Hepatocyte (in vitro differentiated cells): ENCODE measurements at regions not wholly inside any gene's neighbourhood (a gene's known extent, or its start where the extent isn't known, plus 50 kb on each side); places are given as distances from the start of the nearest gene placed in this dataset.

Experiments used
- CTCF ChIP-seq: fragments of 200-600 bp; sonication (generic); IDR thresholded peaks from 2 replicates; pipeline ENCODE4 v1.5.1; 2016; ENCODE audit warnings: antibody characterized with exemption, mild to moderate bottlenecking; ENCODE audit not compliant: poor library complexity
- EZH2 ChIP-seq: fragments of 200-600 bp; sonication (generic); IDR thresholded peaks from 2 replicates; pipeline ENCODE4 v1.6.1; 2016; ENCODE audit warnings: antibody characterized with exemption, mild to moderate bottlenecking, borderline replicate concordance

DNA sequence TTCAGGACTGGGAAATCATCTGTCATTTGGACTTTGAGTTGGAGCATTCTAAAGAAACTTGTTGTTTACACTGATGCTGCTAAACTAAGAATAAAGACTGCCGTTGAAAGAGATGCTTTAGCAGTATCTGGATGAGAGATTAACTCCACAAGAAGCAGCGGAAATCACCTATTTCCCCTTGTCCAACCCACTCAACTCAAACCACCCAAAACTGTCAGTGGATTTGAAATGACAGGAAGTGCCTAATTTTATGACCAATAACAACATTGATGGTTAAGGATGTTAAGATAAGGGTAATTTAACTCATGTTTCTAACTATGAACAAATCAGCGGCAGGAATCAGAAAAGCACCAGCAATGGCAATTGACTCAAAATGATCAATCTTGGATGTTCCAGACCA, 110.8 kb upstream of the NR2F2 start:
- no peak for TF ChIP-seq EZH2
- TF ChIP-seq CTCF: no peak
